ENCODE measurements at regions not wholly inside any gene's neighbourhood (a gene's known extent, or its start where the extent isn't known, plus 50 kb on each side); places are given as distances from the start of the nearest gene placed in this dataset.

- TF ChIP-seq POLR2A (IDR thresholded peaks at IDR 0.05; ENCODE audit: low read depth, low read length) (no peak), POLR2AphosphoS5 (IDR thresholded peaks at IDR 0.05; ENCODE audit: low read depth, low read length) (no peak), TAF1 (IDR thresholded peaks at IDR 0.05; ENCODE audit: low read depth, low read length) (no peak)
Measured at GRCh38 chr3:154921351-154921750, 158.8 kb upstream of the MME start.
